Uterus (tissue), 2 donors: ENCODE measurements at regions not wholly inside any gene's neighbourhood (a gene's known extent, or its start where the extent isn't known, plus 50 kb on each side); places are given as distances from the start of the nearest gene placed in this dataset.
"Not testable (repeated sequence)": the region's sequence is repeated elsewhere in the genome, so short reads cannot be mapped to it uniquely, and the experiment has no call there.

Experiments used
- CTCF ChIP-seq, 4 experiments: fragments of 200-600 bp in 2 of 4; fragments of 450-650 bp in 2 of 4; sonication (generic) in 2 of 4; IDR thresholded peaks; one replicate each; pipeline ENCODE4 v1.5.1; 2016 to 2019; ENCODE audit warnings: antibody characterized with exemption in 4 of 4, mild to moderate bottlenecking in 2 of 4, moderate library complexity in 1 of 4
- POLR2A ChIP-seq, 2 donors: fragments of 450-650 bp; IDR thresholded peaks; one replicate each; pipeline ENCODE4 v1.6.1; 2016; ENCODE audit warnings: antibody characterized with exemption in 2 of 2, mild to moderate bottlenecking in 1 of 2, moderate library complexity in 1 of 2

DNA sequence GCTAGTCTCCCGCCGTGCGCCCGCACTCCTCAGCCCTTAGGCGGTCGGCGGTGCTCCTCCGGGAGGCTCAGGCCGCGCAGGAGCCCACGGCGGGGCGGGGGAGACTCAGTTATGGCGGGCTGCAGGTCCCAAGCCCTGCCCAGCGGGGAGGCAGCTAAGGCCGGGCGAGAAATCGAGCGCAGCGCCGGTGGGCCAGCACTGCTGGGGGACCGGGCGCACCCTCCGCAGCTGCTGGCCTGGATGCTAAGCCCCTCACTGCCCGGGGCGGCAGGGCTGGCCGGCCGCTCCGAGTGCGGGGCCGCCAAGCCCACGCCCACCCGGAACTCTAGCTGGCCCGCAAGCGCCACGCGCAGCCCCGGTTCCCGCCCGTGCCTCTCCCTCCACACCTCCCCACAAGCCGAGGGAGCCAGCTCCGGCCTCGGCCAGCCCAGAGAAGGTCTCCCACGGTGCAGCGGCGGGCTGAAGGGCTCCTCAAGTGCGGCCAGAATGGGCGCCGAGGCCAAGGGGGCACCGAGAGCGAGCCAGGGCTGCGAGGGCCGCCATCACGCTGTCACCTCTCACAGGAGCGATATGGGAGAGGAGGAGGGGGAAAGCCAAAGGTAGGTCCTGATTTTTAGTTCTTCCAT is 90.2 kb upstream of the SEL1L start:
- not testable (repeated sequence) for TF ChIP-seq CTCF, POLR2A (IDR thresholded peaks at IDR 0.05)
